ENCODE measurements at regions not wholly inside any gene's neighbourhood (a gene's known extent, or its start where the extent isn't known, plus 50 kb on each side); places are given as distances from the start of the nearest gene placed in this dataset.

DNA sequence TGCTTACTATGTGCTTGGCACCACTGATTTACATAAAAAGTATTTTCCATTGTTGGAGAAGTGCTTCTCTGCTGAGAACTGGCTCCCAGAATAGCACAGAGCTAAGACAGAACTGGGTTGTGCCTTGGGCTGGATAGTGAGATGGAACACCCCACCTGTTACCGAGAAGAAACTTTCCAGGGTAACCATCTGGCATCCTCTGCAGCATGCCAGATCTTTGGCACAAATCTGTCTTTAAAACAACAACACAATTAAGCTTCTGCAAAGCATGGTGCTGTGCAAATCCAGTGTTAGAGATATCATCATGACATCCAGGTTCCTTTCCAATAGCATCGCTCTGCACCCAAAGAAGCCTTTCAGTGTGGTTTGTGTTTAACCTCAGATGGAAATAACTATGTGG lies 202.5 kb upstream of the RFC3 start (continued):
- TF ChIP-seq NR2C1 (IDR thresholded peaks at IDR 0.05) (no peak), RELA (IDR thresholded peaks at IDR 0.05; ENCODE audit: borderline replicate concordance, partially characterized antibody) (no peak)
- TF ChIP-seq, protein P1, sequence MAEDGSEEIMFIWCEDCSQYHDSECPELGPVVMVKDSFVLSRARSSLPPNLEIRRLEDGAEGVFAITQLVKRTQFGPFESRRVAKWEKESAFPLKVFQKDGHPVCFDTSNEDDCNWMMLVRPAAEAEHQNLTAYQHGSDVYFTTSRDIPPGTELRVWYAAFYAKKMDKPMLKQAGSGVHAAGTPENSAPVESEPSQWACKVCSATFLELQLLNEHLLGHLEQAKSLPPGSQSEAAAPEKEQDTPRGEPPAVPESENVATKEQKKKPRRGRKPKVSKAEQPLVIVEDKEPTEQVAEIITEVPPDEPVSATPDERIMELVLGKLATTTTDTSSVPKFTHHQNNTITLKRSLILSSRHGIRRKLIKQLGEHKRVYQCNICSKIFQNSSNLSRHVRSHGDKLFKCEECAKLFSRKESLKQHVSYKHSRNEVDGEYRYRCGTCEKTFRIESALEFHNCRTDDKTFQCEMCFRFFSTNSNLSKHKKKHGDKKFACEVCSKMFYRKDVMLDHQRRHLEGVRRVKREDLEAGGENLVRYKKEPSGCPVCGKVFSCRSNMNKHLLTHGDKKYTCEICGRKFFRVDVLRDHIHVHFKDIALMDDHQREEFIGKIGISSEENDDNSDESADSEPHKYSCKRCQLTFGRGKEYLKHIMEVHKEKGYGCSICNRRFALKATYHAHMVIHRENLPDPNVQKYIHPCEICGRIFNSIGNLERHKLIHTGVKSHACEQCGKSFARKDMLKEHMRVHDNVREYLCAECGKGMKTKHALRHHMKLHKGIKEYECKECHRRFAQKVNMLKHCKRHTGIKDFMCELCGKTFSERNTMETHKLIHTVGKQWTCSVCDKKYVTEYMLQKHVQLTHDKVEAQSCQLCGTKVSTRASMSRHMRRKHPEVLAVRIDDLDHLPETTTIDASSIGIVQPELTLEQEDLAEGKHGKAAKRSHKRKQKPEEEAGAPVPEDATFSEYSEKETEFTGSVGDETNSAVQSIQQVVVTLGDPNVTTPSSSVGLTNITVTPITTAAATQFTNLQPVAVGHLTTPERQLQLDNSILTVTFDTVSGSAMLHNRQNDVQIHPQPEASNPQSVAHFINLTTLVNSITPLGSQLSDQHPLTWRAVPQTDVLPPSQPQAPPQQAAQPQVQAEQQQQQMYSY (CRISPR knock-in tag; IDR thresholded peaks at IDR 0.05), result no peak

GRCh38 chr13:33616130-33616529 lies 201.8 kb upstream of the RFC3 start:
- H3K9me3 ChIP-seq (replicated peaks; ENCODE audit: control insufficient read depth, insufficient read depth, low read length), result no peaks in the 10 kb centered on the region
- H3K27ac ChIP-seq (ENCODE audit: control insufficient read depth, insufficient read depth), result no peak overlapping the region
- no peaks in the 10 kb centered on the region for H4K20me1 ChIP-seq (ENCODE audit: control insufficient read depth, insufficient read depth)
- TF ChIP-seq CBFB (IDR thresholded peaks at IDR 0.05; ENCODE audit: low read depth), result no peak
- no peak for TF ChIP-seq RBBP5 (conservative IDR thresholded peaks at IDR 0.05)
- TF ChIP-seq, protein P1 (CRISPR knock-in tag; IDR thresholded peaks at IDR 0.05), result no peak
- CTCF ChIA-PET, result interaction anchor here (0.6 kb wide), 1 partner anchor 85 kb away, joined by 3 read pairs; no protein-coding TSS in a partner anchor
- peaks cover 9% of the 10 kb centered on the region for H3K4me1 ChIP-seq (ENCODE audit: control insufficient read depth, insufficient read depth, low read length)
- in situ Hi-C loops (cut with MboI) (no loop called here), intact Hi-C loops (cut with micrococcal nuclease; ENCODE audit: unreplicated experiment) (no loop called here)
- H3K9ac ChIP-seq (ENCODE audit: control insufficient read depth, insufficient read depth, low read length), result no peak overlapping the region
- no peaks in the 10 kb centered on the region; a peak in 1 of 4 replicates for H3K27me3 ChIP-seq (replicated peaks in 1 of 2; ENCODE audit: control insufficient read depth in 2 of 2, insufficient read depth in 2 of 2, low read length in 1 of 2)
- SMC1A ChIA-PET (ENCODE audit: uncharacterized antibody, unreplicated experiment), result interaction anchor here (0.6 to 0.8 kb wide), 2 partner anchors 24 to 541 kb away, joined by 4 read pairs; no protein-coding TSS in a partner anchor
- BruUV-seq (replicated peaks), result no TSS peak
- RAD21 ChIA-PET (ENCODE audit: unreplicated experiment), result no interaction called here
- H3K79me2 ChIP-seq (ENCODE audit: control insufficient read depth, insufficient read depth, low read length), result no peaks in the 10 kb centered on the region
- H3K4me3 ChIP-seq, result no peak overlapping the region
- POLR2A ChIA-PET, result no interaction called here
- H3K36me3 ChIP-seq (ENCODE audit: control insufficient read depth in 2 of 2, insufficient read depth in 2 of 2, low read length in 1 of 2), result no peaks in the 10 kb centered on the region
- no peak for FAIRE-seq
- no peak for ATAC-seq
- no peak for DNase-seq (ENCODE audit: low read depth, low spot score)
- WGBS (ENCODE audit: insufficient coverage, insufficient replicate concordance, low lambda C conversion rate, missing lambda C conversion rate), result 63% methylated on average over 2 of the region's 2 CpGs
- H2AFZ ChIP-seq (ENCODE audit: control insufficient read depth, low read depth, low read length), result no peak overlapping the region
- H3K4me2 ChIP-seq (ENCODE audit: control insufficient read depth, insufficient read depth), result no peak overlapping the region

Measured in GM12878 (cell line).